ENCODE measurements at regions not wholly inside any gene's neighbourhood (a gene's known extent, or its start where the extent isn't known, plus 50 kb on each side); places are given as distances from the start of the nearest gene placed in this dataset.

DNA sequence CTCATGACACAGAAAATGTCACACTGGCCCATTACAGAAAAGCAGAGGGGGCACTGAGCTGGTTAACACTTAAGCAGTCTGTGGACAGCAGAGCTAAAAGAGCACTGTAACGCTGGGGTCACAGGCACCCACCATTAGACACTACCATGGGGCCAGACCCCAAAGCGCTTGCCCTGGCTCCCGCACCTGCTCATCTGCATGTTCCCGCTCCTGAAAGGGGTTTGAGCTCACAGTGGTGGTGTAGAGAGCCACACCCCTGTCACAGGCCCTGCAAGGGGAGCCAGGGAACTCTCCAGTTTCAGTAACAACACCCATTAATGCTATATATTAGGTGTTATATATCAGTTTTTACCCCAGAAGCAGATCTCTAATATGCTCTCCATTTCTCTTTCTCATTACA lies 187.0 kb downstream of the ANKRD50 start:
- H3K4me3 ChIP-seq (ENCODE audit: low read depth, low read length) = no peak overlapping the region
- TF ChIP-seq CTCF (IDR thresholded peaks at IDR 0.05; ENCODE audit: insufficient read depth, low read length, poor library complexity, severe bottlenecking) = no peak
- H3K27me3 ChIP-seq (ENCODE audit: control insufficient read depth, insufficient read depth, low read length) = no peaks in the 10 kb centered on the region
- no peaks in the 10 kb centered on the region for H3K36me3 ChIP-seq (ENCODE audit: control insufficient read depth, insufficient read depth, low read length)
- DNase-seq (ENCODE audit: low read depth) = no peak

- TF ChIP-seq CTCF (IDR thresholded peaks at IDR 0.05; ENCODE audit: insufficient read depth, low read length, poor library complexity, severe bottlenecking) = no peak
- Histone ChIP-seq H3K36me3 (ENCODE audit: control insufficient read depth, insufficient read depth, low read length) (no peaks in the 10 kb centered on the region), H3K27me3 (ENCODE audit: control insufficient read depth, insufficient read depth, low read length) (no peaks in the 10 kb centered on the region), H3K4me3 (ENCODE audit: low read depth, low read length) (no peak overlapping the region)
- DNase-seq (ENCODE audit: low read depth) = no peak
Observed at GRCh38 chr4:124526331-124526730, 186.2 kb downstream of the ANKRD50 start.

DNA sequence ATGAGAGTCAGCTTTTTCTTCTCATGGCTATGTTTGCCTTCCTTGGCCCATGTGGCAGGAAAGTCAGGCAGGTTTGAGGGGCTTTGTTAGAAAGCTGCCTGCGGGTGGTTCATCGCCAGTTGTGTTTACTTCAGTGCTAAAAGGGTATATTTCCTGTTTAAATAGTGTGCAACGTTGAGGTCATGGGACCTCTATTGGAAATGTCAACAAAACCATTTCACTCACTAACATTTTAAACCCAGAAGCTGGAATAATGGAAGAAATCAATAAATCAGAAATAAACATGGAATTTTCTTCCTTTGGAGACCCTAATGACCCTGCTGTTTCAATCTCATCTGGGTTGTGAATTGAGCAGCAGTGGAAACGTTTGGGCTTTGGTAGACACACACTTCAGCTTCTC lies 185.8 kb downstream of the ANKRD50 start:
- TF ChIP-seq CTCF (IDR thresholded peaks at IDR 0.05; ENCODE audit: insufficient read depth, low read length, poor library complexity, severe bottlenecking) = no peak
- Histone ChIP-seq H3K36me3 (ENCODE audit: control insufficient read depth, insufficient read depth, low read length) (no peaks in the 10 kb centered on the region), H3K27me3 (ENCODE audit: control insufficient read depth, insufficient read depth, low read length) (no peaks in the 10 kb centered on the region), H3K4me3 (ENCODE audit: low read depth, low read length) (no peak overlapping the region)
- DNase-seq (ENCODE audit: low read depth) = no peak

- Histone ChIP-seq H3K36me3 (ENCODE audit: control insufficient read depth, insufficient read depth, low read length) (no peaks in the 10 kb centered on the region), H3K27me3 (ENCODE audit: control insufficient read depth, insufficient read depth, low read length) (no peaks in the 10 kb centered on the region), H3K4me3 (ENCODE audit: low read depth, low read length) (no peak overlapping the region)
- no peak for TF ChIP-seq CTCF (IDR thresholded peaks at IDR 0.05; ENCODE audit: insufficient read depth, low read length, poor library complexity, severe bottlenecking)
- no peak for DNase-seq (ENCODE audit: low read depth)
Observed at GRCh38 chr4:124527364-124527763, 185.2 kb downstream of the ANKRD50 start.

DNA sequence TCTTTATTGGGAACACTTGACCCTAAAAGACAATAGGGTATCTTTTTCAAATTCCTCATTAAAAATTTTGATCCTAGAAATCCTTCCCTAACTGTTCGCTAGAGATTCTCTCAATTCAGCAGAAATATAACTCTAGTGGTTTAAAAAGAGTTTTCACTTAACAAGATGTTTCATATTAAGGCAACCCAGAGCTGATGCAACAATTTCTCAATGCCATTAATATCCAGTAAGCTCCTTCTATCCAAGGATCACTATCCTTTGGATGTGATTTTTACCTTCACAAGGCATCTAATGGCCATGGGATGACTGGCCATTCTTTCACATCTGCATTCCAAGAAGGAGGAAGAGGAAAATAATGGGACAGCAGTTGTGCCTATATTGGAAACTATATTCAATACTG lies 183.4 kb downstream of the ANKRD50 start:
- TF ChIP-seq CTCF (IDR thresholded peaks at IDR 0.05; ENCODE audit: insufficient read depth, low read length, poor library complexity, severe bottlenecking) = no peak
- Histone ChIP-seq H3K4me3 (ENCODE audit: low read depth, low read length) (no peak overlapping the region), H3K27me3 (ENCODE audit: control insufficient read depth, insufficient read depth, low read length) (no peaks in the 10 kb centered on the region), H3K36me3 (ENCODE audit: control insufficient read depth, insufficient read depth, low read length) (no peaks in the 10 kb centered on the region)
- no peak for DNase-seq (ENCODE audit: low read depth)

DNA sequence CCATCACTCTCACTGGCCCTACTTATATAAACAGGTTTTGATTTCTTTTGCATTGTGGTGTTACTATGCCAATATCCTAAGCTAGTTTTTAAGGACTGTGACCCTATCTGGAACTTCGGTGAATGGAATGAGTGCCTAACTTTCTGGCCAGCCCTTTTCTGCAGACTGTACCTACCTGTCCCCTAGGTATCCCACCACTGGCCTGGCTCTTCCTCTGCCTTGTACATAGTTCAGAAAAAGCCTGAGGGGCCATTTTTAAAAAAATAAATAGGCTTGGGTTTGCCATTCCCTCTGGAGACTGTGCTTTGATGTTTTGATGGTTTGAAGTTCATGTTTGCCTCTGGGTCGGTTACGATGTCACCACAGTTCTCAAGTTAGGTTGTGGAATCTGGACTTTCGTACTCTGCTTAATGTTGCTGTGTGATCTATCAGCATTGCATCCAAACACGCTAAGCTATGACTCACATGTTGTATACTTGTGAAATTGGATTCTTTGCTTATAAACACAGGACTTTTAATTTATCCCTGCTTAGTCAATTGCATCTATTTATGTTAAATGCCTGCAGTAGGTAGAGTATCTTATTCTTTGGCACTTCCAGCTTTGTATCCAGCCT lies 182.0 kb downstream of the ANKRD50 start:
- Histone ChIP-seq H3K36me3 (ENCODE audit: control insufficient read depth, insufficient read depth, low read length) (no peaks in the 10 kb centered on the region), H3K27me3 (ENCODE audit: control insufficient read depth, insufficient read depth, low read length) (no peaks in the 10 kb centered on the region), H3K4me3 (ENCODE audit: low read depth, low read length) (no peak overlapping the region)
- TF ChIP-seq CTCF (IDR thresholded peaks at IDR 0.05; ENCODE audit: insufficient read depth, low read length, poor library complexity, severe bottlenecking) = no peak
- DNase-seq (ENCODE audit: low read depth) = no peak
